ENCODE measurements at regions not wholly inside any gene's neighbourhood (a gene's known extent, or its start where the extent isn't known, plus 50 kb on each side); places are given as distances from the start of the nearest gene placed in this dataset.

DNA sequence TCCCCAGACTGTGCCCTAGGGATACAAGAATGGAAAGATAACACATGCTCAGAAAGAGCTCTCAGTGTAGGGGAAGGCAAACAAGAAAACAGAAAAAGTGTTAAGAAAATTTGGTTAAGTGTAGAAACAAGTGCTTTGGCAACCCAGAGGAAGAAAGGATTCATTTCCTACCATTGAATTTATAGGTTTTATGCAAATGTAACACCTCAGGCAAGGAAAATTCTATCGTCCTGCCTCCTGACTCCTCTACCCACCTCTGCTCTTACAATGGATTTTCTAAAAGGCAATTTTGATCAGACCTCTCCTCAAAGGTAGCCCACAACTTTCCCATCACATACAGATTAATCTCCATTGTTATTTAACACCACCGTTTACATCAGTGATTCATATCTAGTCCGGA, 298.7 kb downstream of the RFC3 start:
- no peak for DNase-seq (ENCODE audit: low spot score)

- no peak for DNase-seq (ENCODE audit: low spot score)
Measured at GRCh38 chr13:34124666-34125306, 306.8 kb downstream of the RFC3 start.

- DNase-seq (ENCODE audit: low spot score): no peak
Measured at GRCh38 chr13:34127523-34127922, 309.6 kb downstream of the RFC3 start.

DNA sequence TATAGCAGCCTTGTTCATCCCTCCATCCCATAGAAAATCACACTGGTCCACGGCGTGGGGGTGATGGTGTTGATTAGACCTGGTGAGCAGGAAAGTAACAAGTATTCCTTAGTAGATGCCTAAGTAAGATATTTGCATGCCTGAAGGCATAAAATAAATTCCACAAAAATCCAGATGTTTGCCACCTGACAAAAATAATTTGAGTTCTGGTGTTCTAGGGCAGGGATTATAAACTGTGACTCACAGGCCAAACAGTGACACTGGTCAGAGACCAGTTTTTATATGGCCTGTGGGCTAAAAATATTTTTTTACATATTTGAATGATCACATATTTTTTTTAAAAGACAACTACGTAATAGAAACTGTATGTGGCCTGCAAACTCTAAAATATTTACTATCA, 310.7 kb downstream of the RFC3 start:
- DNase-seq (ENCODE audit: low spot score): no peak

DNA sequence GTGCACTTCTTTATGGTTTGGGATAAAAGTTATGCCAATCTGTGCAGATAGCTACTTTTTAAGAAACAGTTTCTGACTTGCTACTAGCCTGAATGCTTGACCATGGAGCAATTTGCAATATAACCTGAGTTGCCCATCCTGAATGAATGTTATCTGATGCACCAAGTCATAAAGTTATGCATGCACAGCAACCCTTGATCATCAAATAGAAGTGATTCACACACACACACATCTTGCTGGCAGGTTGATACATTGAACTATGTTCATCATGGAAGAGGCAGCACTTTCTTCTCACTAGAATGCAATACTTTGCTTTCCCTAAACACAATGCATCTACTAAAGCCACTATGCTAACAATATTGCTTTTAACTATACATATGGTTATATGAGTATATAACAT, 311.5 kb downstream of the RFC3 start:
- no peak for DNase-seq (ENCODE audit: low spot score)

DNA sequence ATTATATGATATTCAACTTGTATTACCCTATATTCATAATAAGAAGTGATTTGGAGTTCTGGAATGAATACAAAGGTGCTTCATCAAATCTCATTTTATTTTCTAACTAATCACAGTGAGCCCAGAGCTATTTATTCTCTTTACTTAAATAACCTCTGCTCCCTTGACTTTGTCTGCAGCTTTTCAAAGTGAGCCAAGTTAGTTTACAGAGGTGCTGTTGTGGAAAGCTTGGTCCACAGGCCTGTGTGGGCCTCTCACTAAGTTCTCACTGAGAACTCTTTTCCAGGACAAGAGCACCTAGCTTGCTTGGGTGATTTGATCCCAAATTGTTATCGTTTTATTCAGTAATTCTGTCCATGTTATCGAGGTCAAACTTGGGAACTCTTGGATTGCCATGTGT, 319.3 kb downstream of the RFC3 start:
- no peak for DNase-seq (ENCODE audit: low spot score)

- no peak for DNase-seq (ENCODE audit: low spot score)
Measured at GRCh38 chr13:34139660-34140227, 321.8 kb downstream of the RFC3 start.

DNA sequence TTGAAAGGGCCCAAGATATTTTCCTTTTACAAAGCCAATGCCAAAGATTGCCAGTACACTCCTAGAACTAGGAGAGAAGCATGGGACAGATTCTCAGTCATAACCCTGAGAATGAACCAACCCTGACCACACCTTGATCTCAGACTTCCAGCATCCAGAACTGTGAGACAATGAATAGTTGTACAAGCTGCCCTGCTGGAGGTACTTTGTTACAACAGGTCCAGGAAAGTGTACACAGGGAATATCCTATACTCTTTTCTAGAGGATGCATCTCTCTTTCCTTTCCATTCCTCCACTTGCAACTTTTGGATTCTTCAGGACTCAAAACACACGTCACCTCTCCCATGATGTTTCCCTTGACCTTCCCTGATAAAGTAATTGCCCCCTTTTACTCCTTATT, 325.7 kb downstream of the RFC3 start:
- DNase-seq (ENCODE audit: low spot score): no peak

DNA sequence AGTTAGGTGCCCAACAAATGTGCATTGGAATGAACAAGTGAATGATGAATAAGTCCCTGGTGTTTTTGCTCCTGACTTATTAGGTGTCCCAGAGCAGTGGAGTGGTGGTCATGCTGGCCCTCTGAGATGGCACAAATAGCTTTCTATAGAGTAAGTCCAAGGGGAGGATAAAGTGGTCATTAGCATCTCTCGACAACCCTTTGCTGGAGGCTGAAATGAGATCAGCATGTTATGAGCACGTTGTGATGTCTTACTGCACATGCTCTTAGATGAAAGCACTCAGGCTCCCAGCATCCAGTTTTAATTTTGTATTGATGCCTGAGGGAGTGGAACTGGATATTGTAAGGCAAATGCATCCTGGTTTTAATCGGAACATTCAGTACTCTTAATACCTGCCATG, 326.2 kb downstream of the RFC3 start:
- DNase-seq (ENCODE audit: low spot score): no peak

GRCh38 chr13:34145061-34145460, 327.1 kb downstream of the RFC3 start:
- DNase-seq (ENCODE audit: low spot score): no peak

- DNase-seq (ENCODE audit: low spot score): no peak
Measured at GRCh38 chr13:34148359-34148758, 330.4 kb downstream of the RFC3 start.

DNA sequence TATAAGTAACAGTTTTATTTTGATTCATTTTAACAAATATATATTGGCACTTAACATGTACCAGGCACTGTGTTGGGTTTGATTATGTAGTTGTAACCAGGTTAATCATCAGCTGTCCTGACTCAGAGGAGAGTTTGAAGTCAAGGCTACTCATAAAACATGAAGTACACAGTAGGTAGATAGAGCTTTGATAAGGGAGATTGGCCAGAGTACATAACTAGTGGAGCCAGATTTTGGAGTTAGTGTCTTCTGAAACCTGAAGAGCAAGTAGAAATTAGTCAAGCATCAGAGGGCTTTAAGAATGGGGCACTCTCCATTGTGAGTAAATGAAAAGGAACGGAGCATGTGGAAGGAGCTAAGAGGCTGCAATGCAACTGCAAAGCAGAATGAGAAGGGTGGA, 333.9 kb downstream of the RFC3 start:
- DNase-seq (ENCODE audit: low spot score): no peak

GRCh38 chr13:34152409-34152808, 334.5 kb downstream of the RFC3 start:
- DNase-seq (ENCODE audit: low spot score): no peak

DNA sequence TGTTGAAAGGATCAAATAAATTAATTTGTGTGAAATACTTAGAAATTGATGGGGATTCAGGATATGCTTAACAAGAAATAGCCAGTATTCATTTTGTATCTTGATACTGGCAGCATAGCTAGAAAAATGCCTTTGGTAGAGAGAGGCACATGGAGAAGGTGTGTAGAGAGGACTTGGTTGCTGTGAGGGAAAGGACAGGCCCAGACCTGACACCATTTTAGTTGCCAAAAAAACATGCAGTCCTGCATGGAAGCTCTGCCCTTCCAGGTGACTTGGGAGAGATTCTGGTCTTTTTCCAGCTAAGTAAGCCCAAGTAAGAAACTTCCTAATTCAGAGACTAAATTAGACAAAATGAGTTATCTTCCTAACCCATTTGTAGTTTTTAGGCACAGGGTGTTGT, 335.0 kb downstream of the RFC3 start:
- DNase-seq (ENCODE audit: low spot score): no peak

GRCh38 chr13:34153428-34154180, 335.7 kb downstream of the RFC3 start:
- DNase-seq (ENCODE audit: low spot score): no peak

DNA sequence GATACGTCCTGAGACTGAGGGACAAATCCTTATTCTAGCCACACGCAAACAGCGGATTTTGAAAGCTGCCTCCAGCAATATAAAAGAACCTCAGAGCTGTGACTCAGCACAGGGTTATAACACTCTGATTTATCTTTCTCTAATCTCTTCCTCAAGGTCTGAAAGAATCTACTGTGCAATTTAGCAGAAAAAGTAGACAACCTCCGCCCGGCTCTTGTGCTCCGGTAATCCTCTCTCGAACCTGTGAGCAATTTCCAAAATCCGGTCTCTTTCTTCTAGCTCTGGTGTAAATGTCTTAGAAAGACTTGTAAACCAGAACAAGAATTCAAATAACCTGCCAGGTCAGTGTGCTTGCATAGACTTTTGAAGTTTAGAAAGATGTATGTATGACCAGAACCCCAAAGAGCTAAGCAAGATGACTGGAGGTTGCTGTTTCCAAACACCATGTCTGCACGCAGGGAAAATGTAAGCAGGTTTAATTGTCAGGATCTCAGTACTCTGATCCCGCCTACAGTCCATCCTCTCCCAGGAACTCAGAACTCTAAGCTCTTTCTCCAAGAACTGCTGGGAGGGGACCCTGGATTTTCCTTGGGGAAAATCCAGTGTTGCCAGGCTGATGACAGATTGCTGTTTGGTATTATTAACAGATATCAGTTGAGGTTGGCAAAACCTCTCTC, 338.1 kb downstream of the RFC3 start:
- no peak for DNase-seq (ENCODE audit: low spot score)

- no peak for DNase-seq (ENCODE audit: low spot score)
Measured at GRCh38 chr13:34156841-34157365, 339.0 kb downstream of the RFC3 start.

GRCh38 chr13:34159946-34160345, 342.0 kb downstream of the RFC3 start:
- DNase-seq (ENCODE audit: low spot score): no peak

DNA sequence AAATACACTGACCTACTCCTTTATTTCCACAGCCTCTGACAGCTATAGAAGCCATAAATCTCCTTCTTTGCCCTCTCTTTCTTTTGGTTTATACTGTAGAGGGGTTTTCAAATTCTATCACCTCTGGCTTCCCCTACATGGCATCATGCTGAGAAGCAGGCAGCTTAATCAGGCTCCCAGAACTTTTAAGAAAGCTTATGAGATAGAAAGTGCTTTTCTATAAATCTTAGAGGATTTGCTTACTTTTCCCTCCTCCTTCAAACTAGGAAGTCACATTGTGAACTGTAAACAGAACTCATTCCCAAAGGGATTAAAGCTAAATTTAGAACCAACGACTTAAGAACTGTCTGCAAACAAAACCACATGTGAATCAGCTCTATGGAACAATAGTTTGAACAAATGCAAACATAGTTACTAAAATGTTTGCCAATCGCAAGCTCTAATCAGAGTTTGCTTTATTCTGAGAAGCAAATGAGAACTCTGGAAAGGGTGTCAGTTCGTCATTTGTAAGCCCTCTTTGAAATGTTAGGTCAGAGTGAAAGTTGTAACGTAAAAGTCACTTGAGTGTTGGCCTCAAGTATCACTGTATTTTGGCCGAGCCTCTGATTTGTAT, 344.1 kb downstream of the RFC3 start:
- no peak for DNase-seq (ENCODE audit: low spot score)

- no peak for DNase-seq (ENCODE audit: low spot score)
Measured at GRCh38 chr13:34162544-34162933, 344.6 kb downstream of the RFC3 start.

DNA sequence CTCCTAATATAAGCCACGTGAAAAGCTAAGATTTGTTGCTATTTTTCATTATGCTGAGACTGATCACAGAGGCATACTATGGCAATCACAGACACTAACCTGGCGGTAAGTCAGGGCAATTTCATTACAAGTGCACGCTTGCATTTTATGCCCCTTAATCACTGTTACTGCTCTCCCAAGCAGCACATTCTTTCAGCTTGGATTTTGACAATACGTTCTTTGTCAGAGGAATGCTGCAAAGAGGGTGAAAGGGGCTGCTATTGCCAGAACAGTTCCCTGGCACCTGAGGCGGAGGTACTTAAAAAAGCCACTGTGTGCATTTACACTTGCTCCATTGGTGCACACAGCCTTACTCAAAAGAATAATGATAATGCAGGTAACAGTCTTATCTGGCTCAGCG, 346.6 kb downstream of the RFC3 start:
- DNase-seq (ENCODE audit: low spot score): no peak

- DNase-seq (ENCODE audit: low spot score): no peak
Measured at GRCh38 chr13:34165158-34165557, 347.2 kb downstream of the RFC3 start.

All from D341Med (cell line).